ENCODE measurements at regions not wholly inside any gene's neighbourhood (a gene's known extent, or its start where the extent isn't known, plus 50 kb on each side); places are given as distances from the start of the nearest gene placed in this dataset.
"Not testable (repeated sequence)": the region's sequence is repeated elsewhere in the genome, so short reads cannot be mapped to it uniquely, and the experiment has no call there.

- H3K36me3 Mint-ChIP-seq (ENCODE audit: insufficient read depth, unreplicated experiment); H3K9me3 Mint-ChIP-seq (ENCODE audit: unreplicated experiment); POLR2A ChIA-PET; H3K27ac Mint-ChIP-seq (ENCODE audit: low read depth, unreplicated experiment); DNase-seq (ENCODE audit: unreplicated experiment); H3K4me3 Mint-ChIP-seq (ENCODE audit: unreplicated experiment); intact Hi-C loops (cut with micrococcal nuclease); H3K4me1 Mint-ChIP-seq (ENCODE audit: insufficient read depth, unreplicated experiment); H3K27me3 Mint-ChIP-seq (ENCODE audit: insufficient read depth, unreplicated experiment); BruUV-seq (replicated peaks); CTCF ChIA-PET: not testable (repeated sequence)
Measured at GRCh38 chr15:20048189-20048588, 493.4 kb downstream of the GOLGA6L6 start.

DNA sequence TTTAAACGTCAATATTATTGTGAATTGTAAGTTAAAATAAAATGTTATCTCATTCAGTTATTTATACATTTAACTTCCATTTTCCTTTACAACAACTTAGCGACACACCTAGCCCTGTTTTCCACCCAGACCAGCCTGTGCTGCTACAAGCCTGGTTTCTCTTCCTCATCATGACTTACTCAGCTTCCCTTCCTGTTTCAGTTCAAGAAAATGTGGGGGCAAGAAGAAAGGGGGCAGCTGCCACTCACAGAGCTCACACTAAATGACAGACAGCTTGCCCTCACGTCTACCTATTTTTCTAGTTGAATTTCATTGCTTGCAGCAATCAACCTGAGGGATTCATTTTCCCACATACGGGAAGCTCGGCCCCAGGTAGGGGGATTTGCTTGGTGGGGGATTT lies 496.4 kb downstream of the GOLGA6L6 start:
- H3K27ac Mint-ChIP-seq (ENCODE audit: low read depth, unreplicated experiment); POLR2A ChIA-PET; BruUV-seq (replicated peaks); H3K9me3 Mint-ChIP-seq (ENCODE audit: unreplicated experiment); DNase-seq (ENCODE audit: unreplicated experiment); H3K36me3 Mint-ChIP-seq (ENCODE audit: insufficient read depth, unreplicated experiment); H3K27me3 Mint-ChIP-seq (ENCODE audit: insufficient read depth, unreplicated experiment); H3K4me1 Mint-ChIP-seq (ENCODE audit: insufficient read depth, unreplicated experiment); intact Hi-C loops (cut with micrococcal nuclease); H3K4me3 Mint-ChIP-seq (ENCODE audit: unreplicated experiment); CTCF ChIA-PET: not testable (repeated sequence)

- H3K4me1 Mint-ChIP-seq (ENCODE audit: insufficient read depth, unreplicated experiment); H3K4me3 Mint-ChIP-seq (ENCODE audit: unreplicated experiment); DNase-seq (ENCODE audit: unreplicated experiment); POLR2A ChIA-PET; H3K27me3 Mint-ChIP-seq (ENCODE audit: insufficient read depth, unreplicated experiment); H3K36me3 Mint-ChIP-seq (ENCODE audit: insufficient read depth, unreplicated experiment); H3K9me3 Mint-ChIP-seq (ENCODE audit: unreplicated experiment); H3K27ac Mint-ChIP-seq (ENCODE audit: low read depth, unreplicated experiment); CTCF ChIA-PET; BruUV-seq (replicated peaks); intact Hi-C loops (cut with micrococcal nuclease): not testable (repeated sequence)
Measured at GRCh38 chr15:20040691-20041090, 500.9 kb downstream of the GOLGA6L6 start.

- H3K36me3 Mint-ChIP-seq (ENCODE audit: insufficient read depth, unreplicated experiment); H3K4me3 Mint-ChIP-seq (ENCODE audit: unreplicated experiment); CTCF ChIA-PET; H3K4me1 Mint-ChIP-seq (ENCODE audit: insufficient read depth, unreplicated experiment); H3K27me3 Mint-ChIP-seq (ENCODE audit: insufficient read depth, unreplicated experiment); H3K9me3 Mint-ChIP-seq (ENCODE audit: unreplicated experiment); intact Hi-C loops (cut with micrococcal nuclease); DNase-seq (ENCODE audit: unreplicated experiment); H3K27ac Mint-ChIP-seq (ENCODE audit: low read depth, unreplicated experiment); BruUV-seq (replicated peaks); POLR2A ChIA-PET: not testable (repeated sequence)
Measured at GRCh38 chr15:20025040-20025439, 516.6 kb downstream of the GOLGA6L6 start.

DNA sequence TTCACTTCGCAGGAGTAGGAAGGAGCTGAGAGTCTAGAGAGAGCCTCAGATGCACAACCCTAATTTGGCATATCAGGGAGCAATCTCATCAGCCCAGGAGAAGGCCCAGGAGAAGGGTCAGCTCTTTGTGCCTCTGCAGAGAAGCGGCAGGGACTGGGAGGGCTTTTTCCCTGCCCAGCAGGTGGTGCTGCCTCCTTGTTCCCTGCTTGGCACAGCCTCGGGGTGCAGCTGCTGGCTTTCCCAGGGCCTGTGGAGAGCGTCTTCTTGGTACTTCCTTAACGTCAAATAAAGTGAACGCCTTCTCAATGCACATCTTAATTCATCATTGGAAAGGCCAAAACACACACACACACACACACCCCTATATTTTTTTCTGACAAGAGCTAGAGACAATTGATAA lies 519.3 kb downstream of the GOLGA6L6 start:
- H3K36me3 Mint-ChIP-seq (ENCODE audit: insufficient read depth, unreplicated experiment); H3K9me3 Mint-ChIP-seq (ENCODE audit: unreplicated experiment); CTCF ChIA-PET; H3K27ac Mint-ChIP-seq (ENCODE audit: low read depth, unreplicated experiment); H3K4me1 Mint-ChIP-seq (ENCODE audit: insufficient read depth, unreplicated experiment); H3K4me3 Mint-ChIP-seq (ENCODE audit: unreplicated experiment); POLR2A ChIA-PET; H3K27me3 Mint-ChIP-seq (ENCODE audit: insufficient read depth, unreplicated experiment); intact Hi-C loops (cut with micrococcal nuclease); DNase-seq (ENCODE audit: unreplicated experiment); BruUV-seq (replicated peaks): not testable (repeated sequence)

DNA sequence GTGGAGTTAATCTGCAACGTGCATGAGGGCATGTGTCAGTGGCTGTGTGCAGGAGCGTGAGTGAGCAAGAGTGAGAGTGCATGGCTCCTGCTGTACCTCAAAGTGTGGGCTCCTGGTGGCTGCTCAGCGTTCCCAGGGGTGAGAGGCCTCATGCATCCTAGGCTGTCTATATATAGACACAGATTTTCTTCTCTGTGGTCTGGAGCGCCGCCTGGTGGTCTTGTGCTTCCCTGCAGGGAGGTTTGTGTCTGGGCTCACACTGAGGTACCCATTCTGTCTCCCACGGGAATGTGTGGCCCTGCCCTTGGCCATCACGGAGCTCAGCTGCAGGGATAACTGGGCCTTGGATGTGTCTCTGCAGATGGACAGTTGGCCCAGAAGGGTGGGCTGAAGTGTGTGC lies 520.2 kb downstream of the GOLGA6L6 start:
- POLR2A ChIA-PET; H3K27me3 Mint-ChIP-seq (ENCODE audit: insufficient read depth, unreplicated experiment); CTCF ChIA-PET; H3K9me3 Mint-ChIP-seq (ENCODE audit: unreplicated experiment); H3K36me3 Mint-ChIP-seq (ENCODE audit: insufficient read depth, unreplicated experiment); H3K27ac Mint-ChIP-seq (ENCODE audit: low read depth, unreplicated experiment); BruUV-seq (replicated peaks); H3K4me3 Mint-ChIP-seq (ENCODE audit: unreplicated experiment); DNase-seq (ENCODE audit: unreplicated experiment); intact Hi-C loops (cut with micrococcal nuclease); H3K4me1 Mint-ChIP-seq (ENCODE audit: insufficient read depth, unreplicated experiment): not testable (repeated sequence)

GRCh38 chr15:20020588-20020987 lies 521.0 kb downstream of the GOLGA6L6 start:
- H3K27me3 Mint-ChIP-seq (ENCODE audit: insufficient read depth, unreplicated experiment); DNase-seq (ENCODE audit: unreplicated experiment); H3K4me3 Mint-ChIP-seq (ENCODE audit: unreplicated experiment); H3K36me3 Mint-ChIP-seq (ENCODE audit: insufficient read depth, unreplicated experiment); H3K9me3 Mint-ChIP-seq (ENCODE audit: unreplicated experiment); CTCF ChIA-PET; H3K4me1 Mint-ChIP-seq (ENCODE audit: insufficient read depth, unreplicated experiment); BruUV-seq (replicated peaks); POLR2A ChIA-PET; H3K27ac Mint-ChIP-seq (ENCODE audit: low read depth, unreplicated experiment); intact Hi-C loops (cut with micrococcal nuclease): not testable (repeated sequence)

GRCh38 chr15:20019758-20020157 lies 521.8 kb downstream of the GOLGA6L6 start:
- H3K4me3 Mint-ChIP-seq (ENCODE audit: unreplicated experiment); H3K27me3 Mint-ChIP-seq (ENCODE audit: insufficient read depth, unreplicated experiment); BruUV-seq (replicated peaks); H3K27ac Mint-ChIP-seq (ENCODE audit: low read depth, unreplicated experiment); intact Hi-C loops (cut with micrococcal nuclease); H3K36me3 Mint-ChIP-seq (ENCODE audit: insufficient read depth, unreplicated experiment); H3K4me1 Mint-ChIP-seq (ENCODE audit: insufficient read depth, unreplicated experiment); DNase-seq (ENCODE audit: unreplicated experiment); H3K9me3 Mint-ChIP-seq (ENCODE audit: unreplicated experiment); CTCF ChIA-PET; POLR2A ChIA-PET: not testable (repeated sequence)

DNA sequence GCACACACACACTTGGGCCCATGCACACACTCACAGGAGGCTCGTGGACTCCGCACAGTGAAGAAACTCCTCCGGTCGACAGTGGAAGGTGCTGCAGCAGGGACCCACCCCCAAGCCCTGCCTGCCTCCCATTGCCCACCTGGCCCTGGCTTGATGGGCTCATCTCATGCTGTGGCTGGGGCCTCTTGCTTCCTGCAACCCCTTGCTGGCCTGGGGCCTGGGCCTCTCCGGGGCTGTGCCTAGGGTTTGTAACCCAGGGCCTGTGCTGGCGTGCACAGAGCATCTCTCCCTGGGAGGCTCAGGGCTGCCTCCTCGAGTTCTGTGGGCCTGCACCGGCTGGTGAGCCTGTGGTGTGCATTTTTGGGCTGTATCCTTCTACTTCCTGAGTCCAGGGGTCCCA lies 524.0 kb downstream of the GOLGA6L6 start:
- POLR2A ChIA-PET; H3K27ac Mint-ChIP-seq (ENCODE audit: low read depth, unreplicated experiment); BruUV-seq (replicated peaks); DNase-seq (ENCODE audit: unreplicated experiment); H3K36me3 Mint-ChIP-seq (ENCODE audit: insufficient read depth, unreplicated experiment); intact Hi-C loops (cut with micrococcal nuclease); H3K9me3 Mint-ChIP-seq (ENCODE audit: unreplicated experiment); H3K4me3 Mint-ChIP-seq (ENCODE audit: unreplicated experiment); CTCF ChIA-PET; H3K4me1 Mint-ChIP-seq (ENCODE audit: insufficient read depth, unreplicated experiment); H3K27me3 Mint-ChIP-seq (ENCODE audit: insufficient read depth, unreplicated experiment): not testable (repeated sequence)

DNA sequence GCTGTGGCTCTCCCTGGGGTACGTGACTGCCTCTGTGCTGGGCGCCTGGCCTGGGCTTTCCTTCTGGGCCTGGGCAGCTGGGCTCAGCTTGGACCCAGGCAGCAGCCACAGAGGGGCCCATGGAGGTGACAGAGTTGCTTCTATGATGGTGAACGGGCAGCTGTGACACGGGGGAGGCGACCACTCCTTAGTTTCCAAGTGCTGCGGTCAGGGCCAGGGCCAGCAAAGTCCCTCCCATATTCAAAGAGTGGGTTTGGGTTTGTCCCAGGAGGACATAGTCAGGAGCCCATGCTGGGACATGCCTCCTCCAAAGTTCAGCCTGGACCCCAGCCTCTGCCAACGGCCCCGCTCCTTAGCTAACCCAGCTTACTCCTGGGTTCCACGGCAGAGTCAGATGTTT lies 524.7 kb downstream of the GOLGA6L6 start:
- BruUV-seq (replicated peaks); H3K9me3 Mint-ChIP-seq (ENCODE audit: unreplicated experiment); H3K27ac Mint-ChIP-seq (ENCODE audit: low read depth, unreplicated experiment); POLR2A ChIA-PET; CTCF ChIA-PET; intact Hi-C loops (cut with micrococcal nuclease); H3K4me3 Mint-ChIP-seq (ENCODE audit: unreplicated experiment); DNase-seq (ENCODE audit: unreplicated experiment); H3K4me1 Mint-ChIP-seq (ENCODE audit: insufficient read depth, unreplicated experiment); H3K27me3 Mint-ChIP-seq (ENCODE audit: insufficient read depth, unreplicated experiment); H3K36me3 Mint-ChIP-seq (ENCODE audit: insufficient read depth, unreplicated experiment): not testable (repeated sequence)
